Vagina (tissue), 2 donors: ENCODE measurements at regions not wholly inside any gene's neighbourhood (a gene's known extent, or its start where the extent isn't known, plus 50 kb on each side); places are given as distances from the start of the nearest gene placed in this dataset.

Experiments
- DNase-seq, 2 donors: peaks; one replicate each; pipeline ENCODE4 v3.0.0-alpha.2; 2017; ENCODE audit errors: extremely low spot score in 2 of 2
- H3K27ac ChIP-seq: fragments of 200-600 bp; sonication (generic); one replicate; pipeline ENCODE4 v1.5.1; 2019
- H3K27me3 ChIP-seq: fragments of 200-600 bp; sonication (generic); one replicate; pipeline ENCODE4 v1.5.1; 2019
- H3K36me3 ChIP-seq, 2 donors: fragments of 200-600 bp; sonication (generic); one replicate each; pipeline ENCODE4 v1.5.1; 2017 to 2019
- H3K4me1 ChIP-seq: fragments of 200-600 bp; sonication (generic); one replicate; pipeline ENCODE4 v1.5.1; 2019
- H3K4me3 ChIP-seq, 2 donors: fragments of 200-600 bp; sonication (generic); 1 replicate in 1 of 2; 2 replicates in 1 of 2; pipeline ENCODE4 v1.5.1; 2016 to 2019
- H3K9me3 ChIP-seq: fragments of 200-600 bp; sonication (generic); one replicate; pipeline ENCODE4 v1.5.1; 2019
- POLR2A ChIP-seq, 2 donors: fragments of 450-650 bp; IDR thresholded peaks; one replicate each; pipeline ENCODE4 v1.6.1; 2017; ENCODE audit warnings: antibody characterized with exemption in 2 of 2, mild to moderate bottlenecking in 2 of 2, moderate library complexity in 2 of 2
- POLR2AphosphoS5 ChIP-seq, 2 donors: sonication (generic); formaldehyde crosslinking; IDR thresholded peaks; one replicate each; pipeline ENCODE4 v1.9.0; 2017; ENCODE audit warnings: antibody characterized with exemption in 2 of 2, mild to moderate bottlenecking in 2 of 2, low read depth in 1 of 2; ENCODE audit not compliant: insufficient read depth in 1 of 2
- intact Hi-C: fragments of 100-400 bp; cut with DNase I; formaldehyde crosslinking; loops from one replicate; pipeline ENCODE4 v1.15.1; 2023
- TF ChIP-seq, protein P1 (sequence below), 3 experiments: fragments of 450-650 bp in 2 of 3; fragments of 200-600 bp in 1 of 3; sonication (generic) in 1 of 3; IDR thresholded peaks; one replicate each; pipeline ENCODE4 v1.5.1; 2017 to 2019; ENCODE audit warnings: antibody characterized with exemption in 3 of 3, mild to moderate bottlenecking in 2 of 3, moderate library complexity in 2 of 3

GRCh38 chr21:20108976-20109540, 889.2 kb upstream of the NCAM2 start:
- no peak for DNase-seq
- H3K36me3 ChIP-seq = no peaks in the 10 kb centered on the region
- intact Hi-C loops = no loop called here
- H3K27ac ChIP-seq = no peak overlapping the region
- TF ChIP-seq POLR2AphosphoS5 (IDR thresholded peaks at IDR 0.05; ENCODE audit: insufficient read depth in 1 of 2, low read depth in 1 of 2) (no peak), POLR2A (IDR thresholded peaks at IDR 0.05) (no peak)
- TF ChIP-seq, protein P1, sequence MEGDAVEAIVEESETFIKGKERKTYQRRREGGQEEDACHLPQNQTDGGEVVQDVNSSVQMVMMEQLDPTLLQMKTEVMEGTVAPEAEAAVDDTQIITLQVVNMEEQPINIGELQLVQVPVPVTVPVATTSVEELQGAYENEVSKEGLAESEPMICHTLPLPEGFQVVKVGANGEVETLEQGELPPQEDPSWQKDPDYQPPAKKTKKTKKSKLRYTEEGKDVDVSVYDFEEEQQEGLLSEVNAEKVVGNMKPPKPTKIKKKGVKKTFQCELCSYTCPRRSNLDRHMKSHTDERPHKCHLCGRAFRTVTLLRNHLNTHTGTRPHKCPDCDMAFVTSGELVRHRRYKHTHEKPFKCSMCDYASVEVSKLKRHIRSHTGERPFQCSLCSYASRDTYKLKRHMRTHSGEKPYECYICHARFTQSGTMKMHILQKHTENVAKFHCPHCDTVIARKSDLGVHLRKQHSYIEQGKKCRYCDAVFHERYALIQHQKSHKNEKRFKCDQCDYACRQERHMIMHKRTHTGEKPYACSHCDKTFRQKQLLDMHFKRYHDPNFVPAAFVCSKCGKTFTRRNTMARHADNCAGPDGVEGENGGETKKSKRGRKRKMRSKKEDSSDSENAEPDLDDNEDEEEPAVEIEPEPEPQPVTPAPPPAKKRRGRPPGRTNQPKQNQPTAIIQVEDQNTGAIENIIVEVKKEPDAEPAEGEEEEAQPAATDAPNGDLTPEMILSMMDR (IDR thresholded peaks at IDR 0.05) = no peak
- no peaks in the 10 kb centered on the region for H3K4me1 ChIP-seq
- peaks cover 3% of the 10 kb centered on the region for H3K9me3 ChIP-seq
- H3K27me3 ChIP-seq = no peaks in the 10 kb centered on the region
- H3K4me3 ChIP-seq = no peak overlapping the region

DNA sequence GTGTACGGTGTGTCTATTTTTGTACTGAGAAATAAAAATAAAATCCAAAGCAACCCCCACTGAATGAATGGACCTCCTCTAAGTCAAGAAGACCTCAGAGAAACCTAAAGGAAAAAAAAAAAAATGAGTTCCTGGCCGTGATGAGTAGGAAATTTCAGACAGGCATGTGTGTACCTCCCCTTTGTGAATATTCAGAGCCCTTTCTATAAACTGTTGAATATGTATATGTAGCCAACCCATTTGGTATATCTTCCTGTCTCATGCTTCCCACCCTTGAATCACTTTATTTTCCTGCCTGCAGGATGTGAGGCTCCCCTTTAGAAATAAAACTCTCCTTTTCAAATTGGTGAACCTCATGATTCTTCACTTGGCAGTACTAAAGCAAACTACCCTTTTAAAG, 887.8 kb upstream of the NCAM2 start:
- Histone ChIP-seq H3K9me3 (peaks cover 3% of the 10 kb centered on the region), H3K27ac (no peak overlapping the region), H3K27me3 (no peaks in the 10 kb centered on the region), H3K4me3 (no peak overlapping the region), H3K4me1 (no peaks in the 10 kb centered on the region), H3K36me3 (no peaks in the 10 kb centered on the region)
- intact Hi-C loops = no loop called here
- DNase-seq = no peak
- TF ChIP-seq, protein P1 (IDR thresholded peaks at IDR 0.05) = no peak
- TF ChIP-seq POLR2AphosphoS5 (IDR thresholded peaks at IDR 0.05; ENCODE audit: insufficient read depth in 1 of 2, low read depth in 1 of 2) (no peak), POLR2A (IDR thresholded peaks at IDR 0.05) (no peak)

DNA sequence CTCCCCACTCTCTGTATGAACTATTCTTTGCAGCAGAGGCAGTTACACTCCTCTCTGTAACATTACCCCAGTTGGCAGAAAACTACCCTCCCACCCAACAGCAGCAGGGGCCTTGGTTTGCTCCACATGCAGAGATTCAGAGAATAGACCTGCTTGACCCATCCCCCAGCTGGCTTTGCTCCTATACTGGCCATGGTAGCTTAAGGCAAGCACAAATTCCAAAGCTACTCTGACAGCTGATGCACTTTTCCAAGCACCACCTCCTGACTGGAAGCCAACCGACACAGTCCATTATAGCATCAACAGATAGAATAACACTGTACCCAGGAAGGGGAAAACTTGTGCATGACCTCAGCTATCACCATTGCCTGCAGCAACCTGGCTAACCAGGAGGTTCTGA, 846.5 kb upstream of the NCAM2 start:
- Histone ChIP-seq H3K36me3 (no peaks in the 10 kb centered on the region), H3K27me3 (no peaks in the 10 kb centered on the region), H3K27ac (no peak overlapping the region), H3K4me1 (no peaks in the 10 kb centered on the region), H3K4me3 (no peak overlapping the region), H3K9me3 (no peaks in the 10 kb centered on the region)
- intact Hi-C loops = no loop called here
- no peak for DNase-seq
- no peak for TF ChIP-seq POLR2AphosphoS5 (IDR thresholded peaks at IDR 0.05; ENCODE audit: insufficient read depth in 1 of 2, low read depth in 1 of 2)
- TF ChIP-seq POLR2A (IDR thresholded peaks at IDR 0.05) = no peak
- TF ChIP-seq, protein P1 (IDR thresholded peaks at IDR 0.05) = no peak

- H3K9me3 ChIP-seq = no peaks in the 10 kb centered on the region
- no peak for DNase-seq
- TF ChIP-seq POLR2A (IDR thresholded peaks at IDR 0.05) (no peak), POLR2AphosphoS5 (IDR thresholded peaks at IDR 0.05; ENCODE audit: insufficient read depth in 1 of 2, low read depth in 1 of 2) (no peak)
- TF ChIP-seq, protein P1 (IDR thresholded peaks at IDR 0.05) = no peak
- no peaks in the 10 kb centered on the region for H3K27me3 ChIP-seq
- H3K36me3 ChIP-seq = no peaks in the 10 kb centered on the region
- no peaks in the 10 kb centered on the region for H3K4me1 ChIP-seq
- no peak overlapping the region for H3K4me3 ChIP-seq
- intact Hi-C loops = no loop called here
- H3K27ac ChIP-seq = no peak overlapping the region
These were observed 835.0 kb upstream of the NCAM2 start for GRCh38 chr21:20163167-20163566.

GRCh38 chr21:20167059-20167458, 831.1 kb upstream of the NCAM2 start:
- intact Hi-C loops = no loop called here
- no peak for DNase-seq
- H3K27ac ChIP-seq = no peak overlapping the region
- TF ChIP-seq POLR2A (IDR thresholded peaks at IDR 0.05) (no peak), POLR2AphosphoS5 (IDR thresholded peaks at IDR 0.05; ENCODE audit: insufficient read depth in 1 of 2, low read depth in 1 of 2) (no peak)
- TF ChIP-seq, protein P1 (IDR thresholded peaks at IDR 0.05) = no peak
- no peaks in the 10 kb centered on the region for H3K4me1 ChIP-seq
- no peaks in the 10 kb centered on the region for H3K9me3 ChIP-seq
- no peak overlapping the region for H3K4me3 ChIP-seq
- no peaks in the 10 kb centered on the region for H3K27me3 ChIP-seq
- no peaks in the 10 kb centered on the region for H3K36me3 ChIP-seq
